Tibial artery (tissue), 4 donors: ENCODE measurements at regions not wholly inside any gene's neighbourhood (a gene's known extent, or its start where the extent isn't known, plus 50 kb on each side); places are given as distances from the start of the nearest gene placed in this dataset.

Experiments used
- DNase-seq, 2 donors: peaks; one replicate each; pipeline ENCODE4 v3.0.0-alpha.2; 2019
- H3K27ac ChIP-seq, 2 donors: fragments of 200-600 bp; sonication (generic) in 1 of 2; 1 replicate in 1 of 2; 2 replicates in 1 of 2; pipeline ENCODE4 v1.5.1; 2018 to 2019; ENCODE audit warnings: mild to moderate bottlenecking in 1 of 2
- H3K27me3 ChIP-seq, 2 donors: fragments of 200-600 bp; sonication (generic) in 1 of 2; one replicate each; pipeline versions ENCODE4 v1.5.1 to v1.6.0; 2016 to 2019
- H3K36me3 ChIP-seq, 3 donors: fragments of 200-600 bp; sonication (generic) in 2 of 3; one replicate each; pipeline ENCODE4 v1.5.1; 2016 to 2019; ENCODE audit warnings: mild to moderate bottlenecking in 2 of 3
- H3K4me1 ChIP-seq, 4 donors: fragments of 200-600 bp; sonication (generic) in 2 of 4; 1 replicate in 3 of 4; 2 replicates in 1 of 4; pipeline ENCODE4 v1.5.1; 2016 to 2019
- H3K4me3 ChIP-seq, 2 donors: fragments of 200-600 bp; sonication (generic) in 1 of 2; 1 replicate in 1 of 2; 2 replicates in 1 of 2; pipeline ENCODE4 v1.5.1; 2018 to 2019; ENCODE audit warnings: mild to moderate bottlenecking in 2 of 2
- H3K9me3 ChIP-seq, 3 donors: fragments of 200-600 bp; sonication (generic) in 1 of 3; one replicate each; pipeline ENCODE4 v1.5.1; 2016 to 2019
- CTCF ChIP-seq, 2 experiments: fragments of 200-600 bp in 1 of 2; fragments of 450-650 bp in 1 of 2; IDR thresholded peaks; one replicate each; pipeline ENCODE4 v1.5.1; 2017 to 2019; ENCODE audit warnings: antibody characterized with exemption in 2 of 2, mild to moderate bottlenecking in 1 of 2, moderate library complexity in 1 of 2
- intact Hi-C: fragments of 100-400 bp; cut with DNase I; formaldehyde crosslinking; loops from one replicate; pipeline ENCODE4 v1.15.0; 2023; ENCODE audit warnings: low total_unique reads

GRCh38 chr12:75882421-75882820, 149.2 kb downstream of the PHLDA1 start:
- no peak overlapping the region for H3K4me3 ChIP-seq
- no peaks in the 10 kb centered on the region for H3K27me3 ChIP-seq
- H3K4me1 ChIP-seq: peaks cover 0 to under 1% (median 0%) of the 10 kb centered on the region in 4 donors
- intact Hi-C loops: no loop called here
- H3K36me3 ChIP-seq: no peaks in the 10 kb centered on the region
- no peak overlapping the region for H3K27ac ChIP-seq
- no peaks in the 10 kb centered on the region for H3K9me3 ChIP-seq
- TF ChIP-seq CTCF (IDR thresholded peaks at IDR 0.05): no peak
- DNase-seq: no peak

GRCh38 chr12:75881920-75882319, 149.7 kb downstream of the PHLDA1 start:
- no peak for DNase-seq
- Histone ChIP-seq H3K27me3 (no peaks in the 10 kb centered on the region), H3K9me3 (no peaks in the 10 kb centered on the region), H3K4me1 (peaks cover 0 to 5% (median 0%) of the 10 kb centered on the region in 4 donors), H3K36me3 (no peaks in the 10 kb centered on the region), H3K27ac (no peak overlapping the region), H3K4me3 (no peak overlapping the region)
- TF ChIP-seq CTCF (IDR thresholded peaks at IDR 0.05): no peak
- intact Hi-C loops: no loop called here

GRCh38 chr12:75877763-75878621, 153.6 kb downstream of the PHLDA1 start:
- H3K9me3 ChIP-seq: no peaks in the 10 kb centered on the region
- DNase-seq: no peak
- H3K4me3 ChIP-seq: no peak overlapping the region
- no peaks in the 10 kb centered on the region for H3K36me3 ChIP-seq
- H3K27me3 ChIP-seq: no peaks in the 10 kb centered on the region
- H3K4me1 ChIP-seq: peaks cover 0 to 5% (median 0%) of the 10 kb centered on the region in 4 donors
- H3K27ac ChIP-seq: no peak overlapping the region
- intact Hi-C loops: no loop called here
- no peak for TF ChIP-seq CTCF (IDR thresholded peaks at IDR 0.05)

- no peak for TF ChIP-seq CTCF (IDR thresholded peaks at IDR 0.05)
These were observed 154.5 kb downstream of the PHLDA1 start for GRCh38 chr12:75876832-75877762.

GRCh38 chr12:75874441-75874840, 157.1 kb downstream of the PHLDA1 start:
- TF ChIP-seq CTCF (IDR thresholded peaks at IDR 0.05): no peak
- no peaks in the 10 kb centered on the region for H3K9me3 ChIP-seq

More at GRCh38 chr12:75876832-75877762, 154.5 kb downstream of the PHLDA1 start:
- H3K4me1 ChIP-seq: peaks cover 0 to 5% (median 0%) of the 10 kb centered on the region in 4 donors
- H3K27me3 ChIP-seq: no peaks in the 10 kb centered on the region
- intact Hi-C loops: no loop called here
- no peaks in the 10 kb centered on the region for H3K36me3 ChIP-seq
- H3K4me3 ChIP-seq: no peak overlapping the region
- no peaks in the 10 kb centered on the region for H3K9me3 ChIP-seq
- no peak overlapping the region for H3K27ac ChIP-seq
- no peak for DNase-seq

More at GRCh38 chr12:75874441-75874840, 157.1 kb downstream of the PHLDA1 start:
- Histone ChIP-seq H3K4me1 (peaks cover 0 to 5% (median 0%) of the 10 kb centered on the region in 4 donors), H3K27ac (no peak overlapping the region), H3K4me3 (no peak overlapping the region), H3K27me3 (no peaks in the 10 kb centered on the region), H3K36me3 (no peaks in the 10 kb centered on the region)
- no peak for DNase-seq
- intact Hi-C loops: no loop called here
